ENCODE measurements at regions not wholly inside any gene's neighbourhood (a gene's known extent, or its start where the extent isn't known, plus 50 kb on each side); places are given as distances from the start of the nearest gene placed in this dataset.

GRCh38 chr6:11911538-11911937 lies 100.6 kb upstream of the HIVEP1 start:
- dilution Hi-C loops (cut with MboI; ENCODE audit: extremely low pct_ligation_motif_present, low sequenced_read_pairs) = no loop called here
- no peaks in the 10 kb centered on the region for H3K27me3 ChIP-seq (ENCODE audit: control insufficient read depth, extremely low read depth, insufficient read depth, low read length)
- H3K36me3 ChIP-seq (ENCODE audit: control insufficient read depth in 2 of 2, extremely low read depth in 1 of 2, insufficient read depth in 2 of 2, low read length in 2 of 2) = no peaks in the 10 kb centered on the region
- H3K9me3 ChIP-seq (ENCODE audit: control insufficient read depth, low read depth, low read length) = no peaks in the 10 kb centered on the region
- no peak overlapping the region for H3K4me3 ChIP-seq (ENCODE audit: control insufficient read depth in 2 of 3, extremely low read depth in 1 of 3, insufficient read depth in 2 of 3, low read depth in 1 of 3, low read length in 3 of 3)
- no peak overlapping the region for H3K9ac ChIP-seq (ENCODE audit: control insufficient read depth, extremely low read depth, insufficient read depth, low read length)
- no peak overlapping the region for H3K4me2 ChIP-seq (ENCODE audit: control insufficient read depth, extremely low read depth, insufficient read depth, low read depth, low read length)
- H3K27ac ChIP-seq (ENCODE audit: control insufficient read depth, insufficient read depth, low read length) = no peak overlapping the region
- H2AFZ ChIP-seq (ENCODE audit: control insufficient read depth, low read length) = no peak overlapping the region
- H3K9me1 ChIP-seq (ENCODE audit: control insufficient read depth, extremely low read depth, insufficient read depth, low read length) = no peaks in the 10 kb centered on the region
- no peaks in the 10 kb centered on the region for H3K79me2 ChIP-seq (ENCODE audit: control insufficient read depth, insufficient read depth, low read length)
- FAIRE-seq (no peak), DNase-seq (ENCODE audit: low read depth, low spot score) (no peak)
- H4K20me1 ChIP-seq (ENCODE audit: control insufficient read depth, extremely low read depth, insufficient read depth, low read length) = no peaks in the 10 kb centered on the region
- no peaks in the 10 kb centered on the region for H3K4me1 ChIP-seq (ENCODE audit: control insufficient read depth, extremely low read depth, insufficient read depth, low read length)
- TF ChIP-seq EZH2 (IDR thresholded peaks at IDR 0.05; ENCODE audit: low read length) = no peak
- TF ChIP-seq CTCF (optimal IDR thresholded peaks at IDR 0.05 in 1 of 3, IDR thresholded peaks at IDR 0.05 in 1 of 3, conservative IDR thresholded peaks at IDR 0.05 in 1 of 3; ENCODE audit: extremely low read depth in 1 of 3, insufficient read depth in 2 of 3, low read length in 3 of 3) = no peak

GRCh38 chr6:11909696-11910132 lies 102.4 kb upstream of the HIVEP1 start:
- Histone ChIP-seq H2AFZ (ENCODE audit: control insufficient read depth, low read length) (no peak overlapping the region), H3K9ac (ENCODE audit: control insufficient read depth, extremely low read depth, insufficient read depth, low read length) (no peak overlapping the region), H3K27me3 (ENCODE audit: control insufficient read depth, extremely low read depth, insufficient read depth, low read length) (no peaks in the 10 kb centered on the region), H3K4me2 (ENCODE audit: control insufficient read depth, extremely low read depth, insufficient read depth, low read depth, low read length) (no peak overlapping the region), H3K9me1 (ENCODE audit: control insufficient read depth, extremely low read depth, insufficient read depth, low read length) (no peaks in the 10 kb centered on the region), H3K36me3 (ENCODE audit: control insufficient read depth in 2 of 2, extremely low read depth in 1 of 2, insufficient read depth in 2 of 2, low read length in 2 of 2) (no peaks in the 10 kb centered on the region), H3K4me1 (ENCODE audit: control insufficient read depth, extremely low read depth, insufficient read depth, low read length) (no peaks in the 10 kb centered on the region), H3K9me3 (ENCODE audit: control insufficient read depth, low read depth, low read length) (no peaks in the 10 kb centered on the region), H4K20me1 (ENCODE audit: control insufficient read depth, extremely low read depth, insufficient read depth, low read length) (no peaks in the 10 kb centered on the region), H3K27ac (ENCODE audit: control insufficient read depth, insufficient read depth, low read length) (no peak overlapping the region), H3K4me3 (ENCODE audit: control insufficient read depth in 2 of 3, extremely low read depth in 1 of 3, insufficient read depth in 2 of 3, low read depth in 1 of 3, low read length in 3 of 3) (no peak overlapping the region), H3K79me2 (ENCODE audit: control insufficient read depth, insufficient read depth, low read length) (no peaks in the 10 kb centered on the region)
- dilution Hi-C loops (cut with MboI; ENCODE audit: extremely low pct_ligation_motif_present, low sequenced_read_pairs) = no loop called here
- TF ChIP-seq EZH2 (IDR thresholded peaks at IDR 0.05; ENCODE audit: low read length) (no peak), CTCF (optimal IDR thresholded peaks at IDR 0.05 in 1 of 3, IDR thresholded peaks at IDR 0.05 in 1 of 3, conservative IDR thresholded peaks at IDR 0.05 in 1 of 3; ENCODE audit: extremely low read depth in 1 of 3, insufficient read depth in 2 of 3, low read length in 3 of 3) (no peak)
- FAIRE-seq (peak; percentile 13), DNase-seq (ENCODE audit: low read depth, low spot score) (no peak)
